ENCODE measurements at regions not wholly inside any gene's neighbourhood (a gene's known extent, or its start where the extent isn't known, plus 50 kb on each side); places are given as distances from the start of the nearest gene placed in this dataset.
A peak's percentile ranks its signal among the peaks of the same experiment; 100 is the strongest.

DNA sequence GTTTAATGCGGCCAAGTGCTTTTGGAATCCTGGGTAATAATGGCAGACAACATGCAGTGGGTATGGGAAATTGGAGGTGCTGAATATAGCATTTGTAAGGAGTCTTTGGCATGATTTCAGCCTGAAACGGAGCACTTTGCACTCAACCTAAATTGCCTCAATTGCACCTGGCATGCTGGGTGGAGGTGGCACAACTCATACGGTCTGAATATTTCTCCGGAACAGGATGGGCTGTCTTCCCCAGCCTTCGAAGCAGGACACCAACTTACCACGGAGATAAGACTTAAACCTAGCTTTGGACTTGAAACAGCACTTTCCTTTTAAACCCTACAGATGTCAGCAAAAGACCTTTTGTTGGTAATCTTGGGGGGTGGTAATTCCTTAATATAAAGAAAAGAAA lies 153.7 kb upstream of the SRRM4 start:
- H3K27ac ChIP-seq (ENCODE audit: low read depth) = no peak overlapping the region
- Mint-ChIP-seq H3K4me3 (no peak overlapping the region), H3K9me3 (no peaks in the 10 kb centered on the region), H3K27ac (no peak overlapping the region), H3K36me3 (ENCODE audit: low read depth) (no peaks in the 10 kb centered on the region), H3K4me1 (peaks cover 11% of the 10 kb centered on the region; the same call in 2 of the 3 replicates), H3K27me3 (ENCODE audit: insufficient read depth, low read depth, poor library complexity) (no peaks in the 10 kb centered on the region)
- TF ChIP-seq, protein P1, sequence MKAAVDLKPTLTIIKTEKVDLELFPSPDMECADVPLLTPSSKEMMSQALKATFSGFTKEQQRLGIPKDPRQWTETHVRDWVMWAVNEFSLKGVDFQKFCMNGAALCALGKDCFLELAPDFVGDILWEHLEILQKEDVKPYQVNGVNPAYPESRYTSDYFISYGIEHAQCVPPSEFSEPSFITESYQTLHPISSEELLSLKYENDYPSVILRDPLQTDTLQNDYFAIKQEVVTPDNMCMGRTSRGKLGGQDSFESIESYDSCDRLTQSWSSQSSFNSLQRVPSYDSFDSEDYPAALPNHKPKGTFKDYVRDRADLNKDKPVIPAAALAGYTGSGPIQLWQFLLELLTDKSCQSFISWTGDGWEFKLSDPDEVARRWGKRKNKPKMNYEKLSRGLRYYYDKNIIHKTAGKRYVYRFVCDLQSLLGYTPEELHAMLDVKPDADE (IDR thresholded peaks at IDR 0.05) = no peak
- TF ChIP-seq, protein P2, sequence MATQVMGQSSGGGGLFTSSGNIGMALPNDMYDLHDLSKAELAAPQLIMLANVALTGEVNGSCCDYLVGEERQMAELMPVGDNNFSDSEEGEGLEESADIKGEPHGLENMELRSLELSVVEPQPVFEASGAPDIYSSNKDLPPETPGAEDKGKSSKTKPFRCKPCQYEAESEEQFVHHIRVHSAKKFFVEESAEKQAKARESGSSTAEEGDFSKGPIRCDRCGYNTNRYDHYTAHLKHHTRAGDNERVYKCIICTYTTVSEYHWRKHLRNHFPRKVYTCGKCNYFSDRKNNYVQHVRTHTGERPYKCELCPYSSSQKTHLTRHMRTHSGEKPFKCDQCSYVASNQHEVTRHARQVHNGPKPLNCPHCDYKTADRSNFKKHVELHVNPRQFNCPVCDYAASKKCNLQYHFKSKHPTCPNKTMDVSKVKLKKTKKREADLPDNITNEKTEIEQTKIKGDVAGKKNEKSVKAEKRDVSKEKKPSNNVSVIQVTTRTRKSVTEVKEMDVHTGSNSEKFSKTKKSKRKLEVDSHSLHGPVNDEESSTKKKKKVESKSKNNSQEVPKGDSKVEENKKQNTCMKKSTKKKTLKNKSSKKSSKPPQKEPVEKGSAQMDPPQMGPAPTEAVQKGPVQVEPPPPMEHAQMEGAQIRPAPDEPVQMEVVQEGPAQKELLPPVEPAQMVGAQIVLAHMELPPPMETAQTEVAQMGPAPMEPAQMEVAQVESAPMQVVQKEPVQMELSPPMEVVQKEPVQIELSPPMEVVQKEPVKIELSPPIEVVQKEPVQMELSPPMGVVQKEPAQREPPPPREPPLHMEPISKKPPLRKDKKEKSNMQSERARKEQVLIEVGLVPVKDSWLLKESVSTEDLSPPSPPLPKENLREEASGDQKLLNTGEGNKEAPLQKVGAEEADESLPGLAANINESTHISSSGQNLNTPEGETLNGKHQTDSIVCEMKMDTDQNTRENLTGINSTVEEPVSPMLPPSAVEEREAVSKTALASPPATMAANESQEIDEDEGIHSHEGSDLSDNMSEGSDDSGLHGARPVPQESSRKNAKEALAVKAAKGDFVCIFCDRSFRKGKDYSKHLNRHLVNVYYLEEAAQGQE (IDR thresholded peaks at IDR 0.05; ENCODE audit: unreplicated experiment) = no peak
- TF ChIP-seq EZH2phosphoT487 (IDR thresholded peaks at IDR 0.05; ENCODE audit: unreplicated experiment) = no peak
- no peak for TF ChIP-seq JUNB (IDR thresholded peaks at IDR 0.05; ENCODE audit: unreplicated experiment)
- TF ChIP-seq ZNF331 (CRISPR knock-in tag; IDR thresholded peaks at IDR 0.05; ENCODE audit: low read depth) = no peak
- TF ChIP-seq, protein P3, sequence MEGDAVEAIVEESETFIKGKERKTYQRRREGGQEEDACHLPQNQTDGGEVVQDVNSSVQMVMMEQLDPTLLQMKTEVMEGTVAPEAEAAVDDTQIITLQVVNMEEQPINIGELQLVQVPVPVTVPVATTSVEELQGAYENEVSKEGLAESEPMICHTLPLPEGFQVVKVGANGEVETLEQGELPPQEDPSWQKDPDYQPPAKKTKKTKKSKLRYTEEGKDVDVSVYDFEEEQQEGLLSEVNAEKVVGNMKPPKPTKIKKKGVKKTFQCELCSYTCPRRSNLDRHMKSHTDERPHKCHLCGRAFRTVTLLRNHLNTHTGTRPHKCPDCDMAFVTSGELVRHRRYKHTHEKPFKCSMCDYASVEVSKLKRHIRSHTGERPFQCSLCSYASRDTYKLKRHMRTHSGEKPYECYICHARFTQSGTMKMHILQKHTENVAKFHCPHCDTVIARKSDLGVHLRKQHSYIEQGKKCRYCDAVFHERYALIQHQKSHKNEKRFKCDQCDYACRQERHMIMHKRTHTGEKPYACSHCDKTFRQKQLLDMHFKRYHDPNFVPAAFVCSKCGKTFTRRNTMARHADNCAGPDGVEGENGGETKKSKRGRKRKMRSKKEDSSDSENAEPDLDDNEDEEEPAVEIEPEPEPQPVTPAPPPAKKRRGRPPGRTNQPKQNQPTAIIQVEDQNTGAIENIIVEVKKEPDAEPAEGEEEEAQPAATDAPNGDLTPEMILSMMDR (conservative IDR thresholded peaks at IDR 0.05; ENCODE audit: low read depth in 2 of 2) = no peak; a peak in 1 of 4 replicates
- no peak for ATAC-seq
- no peak overlapping the region for H3K4me2 ChIP-seq
- no peaks in the 10 kb centered on the region for H3K27me3 ChIP-seq (ENCODE audit: insufficient read depth)
- H2AFZ ChIP-seq = peak overlapping the region; percentile 67
- no peaks in the 10 kb centered on the region for H3K4me1 ChIP-seq (ENCODE audit: insufficient read depth)
- no peak for DNase-seq (ENCODE audit: low spot score)
- H3K36me3 ChIP-seq (ENCODE audit: insufficient read depth) = no peaks in the 10 kb centered on the region
- no peak overlapping the region for H3K4me3 ChIP-seq
- H3F3A ChIP-seq (replicated peaks; ENCODE audit: low read depth) = no peaks in the 10 kb centered on the region
- H4K20me1 ChIP-seq (replicated peaks; ENCODE audit: insufficient read depth) = no peaks in the 10 kb centered on the region
- no peaks in the 10 kb centered on the region for H3K79me2 ChIP-seq (replicated peaks; ENCODE audit: insufficient read depth)
- H3K9me2 ChIP-seq (ENCODE audit: insufficient read depth) = no peaks in the 10 kb centered on the region

DNA sequence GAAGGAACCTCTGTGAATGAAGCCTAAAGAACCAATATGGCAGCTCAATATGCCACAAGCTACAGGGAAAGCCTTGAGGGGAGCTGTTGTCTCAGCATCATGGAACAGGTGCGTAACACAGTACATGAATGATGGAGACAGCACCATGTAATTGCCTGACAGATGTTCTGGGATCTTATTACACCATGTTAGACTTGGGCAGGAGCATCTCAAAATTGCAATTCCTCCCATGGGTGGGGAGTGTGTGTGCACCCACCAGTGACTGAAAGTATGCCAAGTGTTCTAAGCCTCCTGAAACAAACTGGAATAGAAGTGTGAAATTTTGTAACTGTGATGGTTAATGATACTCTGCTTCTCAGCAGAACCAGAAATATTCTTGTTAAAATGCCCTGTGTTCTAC lies 151.0 kb upstream of the SRRM4 start:
- H3K4me3 Mint-ChIP-seq = no peak overlapping the region
- no peak for ATAC-seq
- H3K4me3 ChIP-seq = no peak overlapping the region
- no peaks in the 10 kb centered on the region for H3K36me3 ChIP-seq (ENCODE audit: insufficient read depth)
- no peaks in the 10 kb centered on the region for H3K79me2 ChIP-seq (replicated peaks; ENCODE audit: insufficient read depth)
- H2AFZ ChIP-seq = peak overlapping the region; percentile 66; the same call in 1 of the 2 replicates
- no peak for DNase-seq (ENCODE audit: low spot score)
- no peaks in the 10 kb centered on the region for H3F3A ChIP-seq (replicated peaks; ENCODE audit: low read depth)
- no peak overlapping the region for H3K4me2 ChIP-seq
- H3K27ac Mint-ChIP-seq = no peak overlapping the region
- H3K27me3 ChIP-seq (ENCODE audit: insufficient read depth) = no peaks in the 10 kb centered on the region
- H3K9me3 Mint-ChIP-seq = no peaks in the 10 kb centered on the region; the same call in 2 of the 3 replicates
- H3K36me3 Mint-ChIP-seq (ENCODE audit: low read depth) = no peaks in the 10 kb centered on the region
- no peak overlapping the region for H3K27ac ChIP-seq (ENCODE audit: low read depth)
- no peaks in the 10 kb centered on the region for H3K4me1 ChIP-seq (ENCODE audit: insufficient read depth)
- no peaks in the 10 kb centered on the region for H4K20me1 ChIP-seq (replicated peaks; ENCODE audit: insufficient read depth)
- H3K27me3 Mint-ChIP-seq (ENCODE audit: insufficient read depth, low read depth, poor library complexity) = no peaks in the 10 kb centered on the region
- no peaks in the 10 kb centered on the region for H3K9me2 ChIP-seq (ENCODE audit: insufficient read depth)
- H3K4me1 Mint-ChIP-seq = peaks cover 11% of the 10 kb centered on the region; the same call in 2 of the 3 replicates
- TF ChIP-seq, protein P4, sequence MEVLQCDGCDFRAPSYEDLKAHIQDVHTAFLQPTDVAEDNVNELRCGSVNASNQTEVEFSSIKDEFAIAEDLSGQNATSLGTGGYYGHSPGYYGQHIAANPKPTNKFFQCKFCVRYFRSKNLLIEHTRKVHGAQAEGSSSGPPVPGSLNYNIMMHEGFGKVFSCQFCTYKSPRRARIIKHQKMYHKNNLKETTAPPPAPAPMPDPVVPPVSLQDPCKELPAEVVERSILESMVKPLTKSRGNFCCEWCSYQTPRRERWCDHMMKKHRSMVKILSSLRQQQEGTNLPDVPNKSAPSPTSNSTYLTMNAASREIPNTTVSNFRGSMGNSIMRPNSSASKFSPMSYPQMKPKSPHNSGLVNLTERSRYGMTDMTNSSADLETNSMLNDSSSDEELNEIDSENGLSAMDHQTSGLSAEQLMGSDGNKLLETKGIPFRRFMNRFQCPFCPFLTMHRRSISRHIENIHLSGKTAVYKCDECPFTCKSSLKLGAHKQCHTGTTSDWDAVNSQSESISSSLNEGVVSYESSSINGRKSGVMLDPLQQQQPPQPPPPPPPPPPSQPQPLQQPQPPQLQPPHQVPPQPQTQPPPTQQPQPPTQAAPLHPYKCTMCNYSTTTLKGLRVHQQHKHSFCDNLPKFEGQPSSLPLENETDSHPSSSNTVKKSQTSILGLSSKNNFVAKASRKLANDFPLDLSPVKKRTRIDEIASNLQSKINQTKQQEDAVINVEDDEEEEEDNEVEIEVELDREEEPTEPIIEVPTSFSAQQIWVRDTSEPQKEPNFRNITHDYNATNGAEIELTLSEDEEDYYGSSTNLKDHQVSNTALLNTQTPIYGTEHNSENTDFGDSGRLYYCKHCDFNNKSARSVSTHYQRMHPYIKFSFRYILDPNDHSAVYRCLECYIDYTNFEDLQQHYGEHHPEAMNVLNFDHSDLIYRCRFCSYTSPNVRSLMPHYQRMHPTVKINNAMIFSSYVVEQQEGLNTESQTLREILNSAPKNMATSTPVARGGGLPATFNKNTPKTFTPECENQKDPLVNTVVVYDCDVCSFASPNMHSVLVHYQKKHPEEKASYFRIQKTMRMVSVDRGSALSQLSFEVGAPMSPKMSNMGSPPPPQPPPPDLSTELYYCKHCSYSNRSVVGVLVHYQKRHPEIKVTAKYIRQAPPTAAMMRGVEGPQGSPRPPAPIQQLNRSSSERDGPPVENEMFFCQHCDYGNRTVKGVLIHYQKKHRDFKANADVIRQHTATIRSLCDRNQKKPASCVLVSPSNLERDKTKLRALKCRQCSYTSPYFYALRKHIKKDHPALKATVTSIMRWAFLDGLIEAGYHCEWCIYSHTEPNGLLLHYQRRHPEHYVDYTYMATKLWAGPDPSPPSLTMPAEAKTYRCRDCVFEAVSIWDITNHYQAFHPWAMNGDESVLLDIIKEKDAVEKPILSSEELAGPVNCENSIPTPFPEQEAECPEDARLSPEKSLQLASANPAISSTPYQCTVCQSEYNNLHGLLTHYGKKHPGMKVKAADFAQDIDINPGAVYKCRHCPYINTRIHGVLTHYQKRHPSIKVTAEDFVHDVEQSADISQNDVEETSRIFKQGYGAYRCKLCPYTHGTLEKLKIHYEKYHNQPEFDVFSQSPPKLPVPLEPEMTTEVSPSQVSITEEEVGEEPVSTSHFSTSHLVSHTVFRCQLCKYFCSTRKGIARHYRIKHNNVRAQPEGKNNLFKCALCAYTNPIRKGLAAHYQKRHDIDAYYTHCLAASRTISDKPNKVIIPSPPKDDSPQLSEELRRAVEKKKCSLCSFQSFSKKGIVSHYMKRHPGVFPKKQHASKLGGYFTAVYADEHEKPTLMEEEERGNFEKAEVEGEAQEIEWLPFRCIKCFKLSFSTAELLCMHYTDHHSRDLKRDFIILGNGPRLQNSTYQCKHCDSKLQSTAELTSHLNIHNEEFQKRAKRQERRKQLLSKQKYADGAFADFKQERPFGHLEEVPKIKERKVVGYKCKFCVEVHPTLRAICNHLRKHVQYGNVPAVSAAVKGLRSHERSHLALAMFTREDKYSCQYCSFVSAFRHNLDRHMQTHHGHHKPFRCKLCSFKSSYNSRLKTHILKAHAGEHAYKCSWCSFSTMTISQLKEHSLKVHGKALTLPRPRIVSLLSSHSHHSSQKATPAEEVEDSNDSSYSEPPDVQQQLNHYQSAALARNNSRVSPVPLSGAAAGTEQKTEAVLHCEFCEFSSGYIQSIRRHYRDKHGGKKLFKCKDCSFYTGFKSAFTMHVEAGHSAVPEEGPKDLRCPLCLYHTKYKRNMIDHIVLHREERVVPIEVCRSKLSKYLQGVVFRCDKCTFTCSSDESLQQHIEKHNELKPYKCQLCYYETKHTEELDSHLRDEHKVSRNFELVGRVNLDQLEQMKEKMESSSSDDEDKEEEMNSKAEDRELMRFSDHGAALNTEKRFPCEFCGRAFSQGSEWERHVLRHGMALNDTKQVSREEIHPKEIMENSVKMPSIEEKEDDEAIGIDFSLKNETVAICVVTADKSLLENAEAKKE (CRISPR knock-in tag; IDR thresholded peaks at IDR 0.05) = no peak
- TF ChIP-seq POLR2AphosphoS5 (IDR thresholded peaks at IDR 0.05; ENCODE audit: low read depth) = no peak

Measured in GM23338 (cell line).